ENCODE measurements at regions not wholly inside any gene's neighbourhood (a gene's known extent, or its start where the extent isn't known, plus 50 kb on each side); places are given as distances from the start of the nearest gene placed in this dataset.

GRCh38 chr2:111686994-111687393, 197.0 kb downstream of the ANAPC1 start:
- intact Hi-C loops (cut with micrococcal nuclease): no loop called here
- H3K4me1 Mint-ChIP-seq (ENCODE audit: low read depth): peaks cover 4% of the 10 kb centered on the region
- peaks cover 2% of the 10 kb centered on the region for H3K27me3 Mint-ChIP-seq
- H3K36me3 Mint-ChIP-seq (ENCODE audit: low read depth): no peaks in the 10 kb centered on the region
- no peak overlapping the region for H3K27ac Mint-ChIP-seq
- H3K9me3 Mint-ChIP-seq: no peaks in the 10 kb centered on the region
- no peak overlapping the region for H3K4me3 Mint-ChIP-seq

- Mint-ChIP-seq H3K4me1 (ENCODE audit: low read depth) (peaks cover 10% of the 10 kb centered on the region), H3K36me3 (ENCODE audit: low read depth) (no peaks in the 10 kb centered on the region), H3K27ac (no peak overlapping the region), H3K4me3 (no peak overlapping the region), H3K27me3 (peaks cover 7% of the 10 kb centered on the region), H3K9me3 (no peaks in the 10 kb centered on the region)
- intact Hi-C loops (cut with micrococcal nuclease): no loop called here
Observed at GRCh38 chr2:111687911-111688310, 196.1 kb downstream of the ANAPC1 start.

DNA sequence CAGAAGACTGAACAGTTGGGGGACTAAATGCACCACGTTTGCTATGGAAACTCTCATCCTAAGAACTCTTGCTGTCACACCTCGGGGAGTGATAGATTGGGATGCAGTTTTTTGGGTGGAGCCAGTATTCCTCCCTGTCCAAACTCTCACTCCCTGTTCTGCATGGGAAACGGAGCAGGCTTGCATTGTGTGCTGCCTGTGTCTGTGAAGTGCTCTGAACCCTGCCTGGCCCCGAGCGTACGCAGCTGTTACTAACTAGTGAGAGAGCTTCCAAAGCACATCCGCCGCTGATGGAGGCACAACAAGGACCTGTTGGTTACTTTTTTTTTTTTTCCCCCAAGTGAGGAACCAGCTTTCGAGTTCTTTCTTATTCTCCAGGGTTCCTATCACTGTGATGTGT, 195.5 kb downstream of the ANAPC1 start:
- no peak overlapping the region for H3K4me3 Mint-ChIP-seq
- no peaks in the 10 kb centered on the region for H3K36me3 Mint-ChIP-seq (ENCODE audit: low read depth)
- H3K27me3 Mint-ChIP-seq: peaks cover 7% of the 10 kb centered on the region
- H3K4me1 Mint-ChIP-seq (ENCODE audit: low read depth): peaks cover 10% of the 10 kb centered on the region
- no peak overlapping the region for H3K27ac Mint-ChIP-seq
- no peaks in the 10 kb centered on the region for H3K9me3 Mint-ChIP-seq
- intact Hi-C loops (cut with micrococcal nuclease): no loop called here

DNA sequence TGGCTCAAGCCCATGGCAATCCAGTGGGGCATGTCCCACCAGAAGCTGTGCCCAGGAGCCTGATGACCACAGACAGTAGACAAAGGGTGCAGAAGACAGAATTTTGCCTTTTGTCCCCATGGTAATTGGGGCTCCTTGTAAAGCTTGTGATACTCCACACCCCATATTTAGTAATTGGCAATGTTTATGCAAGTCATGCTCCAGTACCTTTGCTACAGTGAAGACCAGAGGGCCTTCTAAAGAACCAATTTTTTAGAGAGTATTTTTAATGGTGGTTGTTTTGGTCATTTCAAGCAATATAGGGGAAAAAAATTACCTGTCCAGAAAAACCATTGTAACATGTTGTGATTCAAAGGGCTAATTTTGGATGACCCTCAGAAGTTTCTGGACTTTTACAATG, 194.8 kb downstream of the ANAPC1 start:
- Mint-ChIP-seq H3K4me1 (ENCODE audit: low read depth) (peaks cover 15% of the 10 kb centered on the region), H3K9me3 (no peaks in the 10 kb centered on the region), H3K36me3 (ENCODE audit: low read depth) (no peaks in the 10 kb centered on the region), H3K27me3 (peaks cover 8% of the 10 kb centered on the region), H3K27ac (no peak overlapping the region), H3K4me3 (no peak overlapping the region)
- intact Hi-C loops (cut with micrococcal nuclease): no loop called here

- H3K4me1 Mint-ChIP-seq (ENCODE audit: low read depth): peaks cover 19% of the 10 kb centered on the region
Observed at GRCh38 chr2:111689941-111690340, 194.1 kb downstream of the ANAPC1 start.

DNA sequence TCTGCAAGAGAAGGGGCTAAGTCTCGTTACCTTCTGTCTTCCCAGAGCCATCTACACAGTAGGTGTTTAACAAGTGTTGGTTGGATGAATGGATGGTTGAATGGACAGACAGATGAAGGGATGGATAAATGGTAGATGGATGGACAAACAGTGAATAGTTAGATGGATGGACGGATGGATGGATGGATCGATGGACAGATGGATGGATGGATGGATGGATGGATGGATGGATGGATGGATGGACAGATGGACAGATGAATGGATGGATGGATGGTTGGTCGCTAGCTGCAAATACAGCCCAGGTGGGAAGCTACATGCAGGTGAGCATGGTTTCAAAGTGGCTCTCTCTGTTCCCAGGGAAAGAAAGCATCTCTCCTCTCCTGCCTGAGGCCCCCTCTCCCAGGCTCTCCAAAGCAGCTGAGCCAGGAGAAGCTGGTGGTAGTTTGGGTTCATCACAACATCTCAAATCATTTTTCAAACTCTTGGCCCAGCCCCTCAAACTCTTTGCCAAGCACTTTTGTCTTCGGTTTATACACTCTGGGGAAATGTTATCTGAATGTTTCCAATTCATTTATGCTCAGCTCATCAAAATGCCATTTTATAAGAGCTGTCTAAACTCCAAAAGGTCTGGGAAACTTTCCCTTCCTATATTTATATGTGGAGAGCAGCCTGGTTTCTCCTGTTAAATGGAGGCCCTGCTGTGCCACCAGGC, 192.7 kb downstream of the ANAPC1 start:
- H3K27ac Mint-ChIP-seq: peak overlapping the region; percentile 62
- H3K9me3 Mint-ChIP-seq: no peaks in the 10 kb centered on the region
- H3K4me1 Mint-ChIP-seq (ENCODE audit: low read depth): peaks cover 29% of the 10 kb centered on the region
- H3K36me3 Mint-ChIP-seq (ENCODE audit: low read depth): no peaks in the 10 kb centered on the region
- peaks cover 8% of the 10 kb centered on the region for H3K27me3 Mint-ChIP-seq
- H3K4me3 Mint-ChIP-seq: no peak overlapping the region
- intact Hi-C loops (cut with micrococcal nuclease): no loop called here

More at GRCh38 chr2:111689941-111690340, 194.1 kb downstream of the ANAPC1 start:
- H3K9me3 Mint-ChIP-seq: no peaks in the 10 kb centered on the region
- H3K27me3 Mint-ChIP-seq: peaks cover 8% of the 10 kb centered on the region
- intact Hi-C loops (cut with micrococcal nuclease): no loop called here
- H3K4me3 Mint-ChIP-seq: no peak overlapping the region
- no peak overlapping the region for H3K27ac Mint-ChIP-seq
- H3K36me3 Mint-ChIP-seq (ENCODE audit: low read depth): no peaks in the 10 kb centered on the region

GRCh38 chr2:111692311-111692710, 191.7 kb downstream of the ANAPC1 start:
- no peak overlapping the region for H3K4me3 Mint-ChIP-seq
- peaks cover 8% of the 10 kb centered on the region for H3K27me3 Mint-ChIP-seq
- H3K4me1 Mint-ChIP-seq (ENCODE audit: low read depth): peaks cover 29% of the 10 kb centered on the region
- intact Hi-C loops (cut with micrococcal nuclease): no loop called here
- no peaks in the 10 kb centered on the region for H3K36me3 Mint-ChIP-seq (ENCODE audit: low read depth)
- H3K9me3 Mint-ChIP-seq: no peaks in the 10 kb centered on the region
- H3K27ac Mint-ChIP-seq: peak overlapping the region; percentile 62

GRCh38 chr2:111694700-111695101, 189.3 kb downstream of the ANAPC1 start:
- Mint-ChIP-seq H3K27ac (no peak overlapping the region), H3K36me3 (ENCODE audit: low read depth) (no peaks in the 10 kb centered on the region), H3K4me1 (ENCODE audit: low read depth) (peaks cover 44% of the 10 kb centered on the region), H3K9me3 (no peaks in the 10 kb centered on the region), H3K4me3 (no peak overlapping the region), H3K27me3 (peaks cover 8% of the 10 kb centered on the region)
- intact Hi-C loops (cut with micrococcal nuclease): loop anchor here (5.0 kb wide), 1 partner anchor 77 kb away; no protein-coding TSS in a partner anchor

DNA sequence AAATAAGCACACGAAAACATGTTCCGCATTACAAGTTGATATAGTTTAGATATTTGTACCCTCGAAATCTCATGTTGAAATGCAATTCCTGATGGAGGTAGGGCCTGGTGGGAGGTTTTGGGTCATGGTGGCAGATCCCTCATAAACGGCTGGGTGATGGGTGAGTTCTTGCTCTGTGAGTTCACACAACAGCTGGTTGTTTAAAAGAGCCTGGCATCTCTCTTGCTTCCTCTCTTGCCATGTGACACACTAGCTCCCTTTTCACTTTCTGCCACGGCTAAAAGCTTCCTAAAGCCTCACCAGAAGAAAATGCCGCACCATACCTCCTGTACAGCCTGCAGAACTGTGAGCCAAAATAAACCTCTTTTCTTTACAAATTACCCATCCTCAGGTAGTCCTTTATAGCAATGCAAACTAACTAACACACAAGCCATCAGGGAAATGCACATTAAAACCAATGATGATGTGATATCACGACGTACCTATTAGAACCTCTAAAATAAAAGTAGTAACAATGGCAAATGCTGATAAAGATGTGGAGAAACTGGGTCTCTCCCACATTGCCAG, 188.5 kb downstream of the ANAPC1 start:
- Mint-ChIP-seq H3K4me1 (ENCODE audit: low read depth) (peaks cover 47% of the 10 kb centered on the region), H3K27ac (no peak overlapping the region), H3K27me3 (peaks cover 8% of the 10 kb centered on the region), H3K4me3 (no peak overlapping the region), H3K36me3 (ENCODE audit: low read depth) (no peaks in the 10 kb centered on the region), H3K9me3 (no peaks in the 10 kb centered on the region)
- intact Hi-C loops (cut with micrococcal nuclease): loop anchor here (5.0 kb wide), 1 partner anchor 78 kb away; no protein-coding TSS in a partner anchor

GRCh38 chr2:111696226-111696625, 187.8 kb downstream of the ANAPC1 start:
- intact Hi-C loops (cut with micrococcal nuclease): loop anchor here (5.0 kb wide), 1 partner anchor 79 kb away; no protein-coding TSS in a partner anchor
- Mint-ChIP-seq H3K27ac (no peak overlapping the region), H3K9me3 (no peaks in the 10 kb centered on the region)

GRCh38 chr2:111697560-111697959, 186.4 kb downstream of the ANAPC1 start:
- Mint-ChIP-seq H3K4me1 (ENCODE audit: low read depth) (peaks cover 58% of the 10 kb centered on the region), H3K27me3 (peaks cover 1% of the 10 kb centered on the region), H3K4me3 (no peak overlapping the region), H3K36me3 (ENCODE audit: low read depth) (no peaks in the 10 kb centered on the region), H3K27ac (no peak overlapping the region), H3K9me3 (no peaks in the 10 kb centered on the region)
- intact Hi-C loops (cut with micrococcal nuclease): loop anchor here (5.0 kb wide), 1 partner anchor 80 kb away; no protein-coding TSS in a partner anchor

More at GRCh38 chr2:111696226-111696625, 187.8 kb downstream of the ANAPC1 start:
- H3K4me1 Mint-ChIP-seq (ENCODE audit: low read depth): peaks cover 54% of the 10 kb centered on the region
- H3K4me3 Mint-ChIP-seq: no peak overlapping the region
- H3K27me3 Mint-ChIP-seq: peaks cover 6% of the 10 kb centered on the region
- H3K36me3 Mint-ChIP-seq (ENCODE audit: low read depth): no peaks in the 10 kb centered on the region

GRCh38 chr2:111698089-111698488, 185.9 kb downstream of the ANAPC1 start:
- H3K36me3 Mint-ChIP-seq (ENCODE audit: low read depth): no peaks in the 10 kb centered on the region
- H3K4me3 Mint-ChIP-seq: no peak overlapping the region
- H3K27ac Mint-ChIP-seq: no peak overlapping the region
- H3K9me3 Mint-ChIP-seq: no peaks in the 10 kb centered on the region
- intact Hi-C loops (cut with micrococcal nuclease): loop anchor here (2.0 to 5.0 kb wide), 2 partner anchors 21 to 81 kb away; no protein-coding TSS in a partner anchor
- peaks cover 60% of the 10 kb centered on the region for H3K4me1 Mint-ChIP-seq (ENCODE audit: low read depth)
- peaks cover 4% of the 10 kb centered on the region for H3K27me3 Mint-ChIP-seq

GRCh38 chr2:111698743-111699554, 185.0 kb downstream of the ANAPC1 start:
- H3K9me3 Mint-ChIP-seq: no peaks in the 10 kb centered on the region
- H3K36me3 Mint-ChIP-seq (ENCODE audit: low read depth): no peaks in the 10 kb centered on the region
- H3K27me3 Mint-ChIP-seq: peaks cover 3% of the 10 kb centered on the region
- intact Hi-C loops (cut with micrococcal nuclease): loop anchor here (2.0 to 5.0 kb wide), 2 partner anchors 22 to 82 kb away; no protein-coding TSS in a partner anchor
- H3K27ac Mint-ChIP-seq: peak overlapping the region; percentile 86
- peak overlapping the region; percentile 59 for H3K4me3 Mint-ChIP-seq
- peaks cover 58% of the 10 kb centered on the region for H3K4me1 Mint-ChIP-seq (ENCODE audit: low read depth)

DNA sequence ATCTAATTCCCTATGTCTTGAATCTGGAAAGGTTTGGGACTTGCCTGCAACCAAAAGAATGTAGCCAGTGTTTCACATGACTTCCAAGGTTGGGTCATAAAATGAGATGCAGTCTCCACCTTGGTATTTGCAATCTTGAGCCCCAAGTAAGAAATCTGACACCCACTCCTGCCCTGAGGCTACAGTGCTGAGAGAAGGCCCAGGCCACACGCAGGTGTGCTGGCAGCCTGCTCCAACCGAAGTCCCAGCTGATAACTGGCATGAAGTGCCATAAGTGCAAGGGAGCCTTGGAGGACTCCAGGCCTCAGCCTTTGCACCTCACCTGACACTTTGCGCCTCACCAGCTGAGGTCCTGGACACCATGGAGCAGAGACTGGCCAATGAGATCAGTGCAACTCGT, 182.7 kb downstream of the ANAPC1 start:
- peaks cover 60% of the 10 kb centered on the region for H3K4me1 Mint-ChIP-seq (ENCODE audit: low read depth)
- intact Hi-C loops (cut with micrococcal nuclease): loop anchor here (5.0 to 10.0 kb wide), 2 partner anchors 59 to 886 kb away; no protein-coding TSS in a partner anchor

More for the DNA sequence above, 182.7 kb downstream of the ANAPC1 start:
- peak overlapping the region; percentile 55 for H3K27ac Mint-ChIP-seq
- H3K4me3 Mint-ChIP-seq: no peak overlapping the region
- peaks cover 3% of the 10 kb centered on the region for H3K27me3 Mint-ChIP-seq
- no peaks in the 10 kb centered on the region for H3K9me3 Mint-ChIP-seq
- H3K36me3 Mint-ChIP-seq (ENCODE audit: low read depth): no peaks in the 10 kb centered on the region
